GM21723 (cell line): ENCODE measurements at regions not wholly inside any gene's neighbourhood (a gene's known extent, or its start where the extent isn't known, plus 50 kb on each side); places are given as distances from the start of the nearest gene placed in this dataset.
"Not testable (repeated sequence)": the region's sequence is repeated elsewhere in the genome, so short reads cannot be mapped to it uniquely, and the experiment has no call there.

ENCODE experiments used
- ATAC-seq: cut with Tn5 transposase; IDR thresholded peaks from one replicate; pipeline ENCODE4 v1.9.1; 2021; ENCODE audit warnings: mild to moderate bottlenecking, moderate library complexity; ENCODE audit not compliant: unreplicated experiment

DNA sequence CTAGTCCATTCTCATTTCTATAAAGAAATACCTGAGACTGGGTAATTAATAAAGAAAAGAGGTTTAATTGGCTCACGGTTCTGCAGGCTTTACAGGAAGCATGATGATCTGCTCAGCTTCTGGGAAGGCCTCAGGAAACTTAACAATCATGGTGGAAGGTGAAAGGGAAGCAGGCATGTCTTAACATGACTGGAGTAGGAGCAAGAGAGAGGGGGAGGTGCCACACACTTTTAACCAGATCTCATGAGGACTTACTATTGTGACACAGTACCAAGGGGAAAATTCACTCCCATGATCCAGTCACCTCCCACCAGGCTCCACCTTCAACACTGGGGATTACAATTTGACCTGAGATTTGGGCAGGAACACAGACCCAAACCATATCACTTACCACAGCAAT lies 310.1 kb downstream of the SH3GL2 start:
- not testable (repeated sequence) for ATAC-seq

- no peak for ATAC-seq
These were observed 315.8 kb downstream of the SH3GL2 start for GRCh38 chr9:17894501-17895160.

- no peak for ATAC-seq
These were observed 321.7 kb downstream of the SH3GL2 start for GRCh38 chr9:17900606-17901005.

DNA sequence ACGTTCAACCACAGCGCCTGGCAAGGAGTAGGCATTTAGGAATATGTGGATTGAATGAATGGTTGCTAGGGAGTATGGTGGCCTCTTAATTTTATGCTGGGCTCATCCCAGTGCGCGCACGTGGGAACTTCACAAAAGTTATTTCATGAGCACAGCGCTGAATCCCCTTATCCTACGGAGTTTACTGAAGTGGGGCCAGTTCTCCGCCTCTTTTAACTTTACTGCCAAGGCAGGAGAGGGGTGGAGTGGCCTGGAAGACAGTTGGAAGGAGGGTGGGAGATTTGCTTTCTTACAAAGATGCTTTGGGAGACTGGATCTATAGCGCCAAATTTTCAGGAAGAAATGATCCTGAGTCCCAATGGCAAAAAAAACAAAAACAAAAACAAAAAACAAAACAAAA lies 326.5 kb downstream of the SH3GL2 start:
- ATAC-seq = no peak

DNA sequence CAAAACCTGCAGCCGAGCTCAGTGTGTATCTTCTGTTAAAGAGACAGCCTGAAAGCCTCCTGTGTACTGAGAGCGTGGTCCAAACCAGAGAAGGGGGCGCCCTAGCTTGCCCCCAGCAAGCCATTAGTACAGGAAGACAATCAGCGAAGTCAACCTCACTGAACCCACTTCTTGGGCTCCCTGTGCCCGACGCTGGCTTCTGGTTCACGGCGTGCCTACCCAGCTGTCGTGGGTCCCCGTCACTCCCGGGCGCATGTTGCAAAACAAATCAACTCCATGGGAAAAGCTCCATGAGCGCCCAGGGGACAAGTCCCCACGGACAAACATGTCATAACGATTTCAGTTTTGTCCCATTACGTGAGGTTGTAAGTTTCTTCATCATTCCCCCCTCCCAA lies 326.9 kb downstream of the SH3GL2 start:
- no peak for ATAC-seq

- no peak for ATAC-seq
These were observed 327.4 kb downstream of the SH3GL2 start for GRCh38 chr9:17906176-17906840.

GRCh38 chr9:17906841-17907778 lies 328.2 kb downstream of the SH3GL2 start:
- ATAC-seq = no peak

- ATAC-seq = no peak
These were observed 329.1 kb downstream of the SH3GL2 start for GRCh38 chr9:17907779-17908508.

DNA sequence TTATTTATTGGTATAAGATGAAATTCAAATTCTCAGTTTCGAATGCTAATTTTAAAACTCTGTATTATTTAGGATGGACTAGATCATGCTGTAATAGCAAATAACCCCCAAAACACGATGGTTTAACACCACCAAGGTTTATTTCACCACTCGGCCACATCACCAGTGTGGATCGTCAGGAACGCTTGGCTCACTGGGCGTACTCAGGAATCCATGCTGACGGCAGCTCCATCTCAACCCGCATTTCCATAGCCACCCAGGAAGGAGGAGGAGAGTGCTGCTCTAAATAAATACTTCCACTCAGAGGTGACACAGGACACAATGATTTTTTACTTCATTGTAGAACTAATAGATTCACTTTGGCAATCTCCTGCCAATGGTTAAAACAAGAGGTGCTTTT lies 347.4 kb downstream of the SH3GL2 start:
- no peak for ATAC-seq

DNA sequence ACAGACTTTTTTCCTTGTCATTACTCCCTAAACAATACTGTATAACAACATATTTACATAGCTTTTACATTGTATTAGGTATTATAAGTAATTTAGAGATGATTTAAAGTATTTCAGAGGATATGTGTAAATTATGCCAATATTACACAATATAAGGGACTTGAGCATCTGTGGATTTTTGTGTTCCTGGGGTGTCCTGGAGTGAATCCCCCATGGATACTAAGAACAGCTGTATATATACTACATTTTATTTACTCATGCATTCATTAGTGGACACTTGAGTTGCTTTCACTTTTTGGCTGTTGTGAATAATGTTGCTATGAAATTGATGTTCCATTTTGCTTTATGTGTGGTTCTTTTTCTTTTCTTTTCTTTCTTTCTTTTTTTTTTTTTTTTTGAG lies 348.8 kb downstream of the SH3GL2 start:
- ATAC-seq = no peak

DNA sequence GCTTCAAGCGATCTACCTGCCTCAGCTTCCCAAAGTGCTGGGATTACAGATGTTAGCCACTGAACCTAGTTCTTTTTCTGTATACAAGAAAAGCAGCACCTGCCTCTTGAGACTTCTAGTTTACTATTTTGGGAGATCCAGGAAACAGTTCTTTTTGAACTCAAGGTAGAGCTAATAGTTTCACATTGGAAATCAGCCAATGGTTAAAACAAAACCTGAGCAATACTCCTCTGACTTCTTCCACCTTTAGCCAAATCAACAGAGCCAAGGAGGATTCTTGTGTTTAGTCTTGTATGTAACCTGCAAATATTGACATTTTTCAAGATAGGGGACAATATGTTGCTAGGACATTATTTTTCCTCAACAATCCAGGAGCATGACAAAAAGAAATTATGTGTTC lies 349.4 kb downstream of the SH3GL2 start:
- no peak for ATAC-seq

DNA sequence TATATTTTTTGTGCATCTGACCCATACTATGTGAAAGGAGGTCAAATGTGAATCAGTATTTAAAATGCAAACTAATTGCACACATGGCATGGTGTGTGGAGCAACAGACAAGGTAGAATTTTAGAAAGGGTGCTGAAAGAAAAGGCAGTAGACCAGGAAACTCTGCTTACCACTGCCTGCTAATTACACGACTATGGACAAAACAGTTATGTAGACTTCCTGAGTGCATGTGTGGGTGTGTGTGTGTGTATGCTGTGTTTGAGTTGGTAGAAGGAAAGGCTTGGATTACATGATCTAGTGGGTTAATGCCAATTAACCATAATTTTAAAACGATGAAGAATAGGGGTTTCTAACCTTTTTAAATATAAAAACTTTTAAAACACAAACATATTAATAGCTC lies 349.9 kb downstream of the SH3GL2 start:
- no peak for ATAC-seq

GRCh38 chr9:17929506-17929905 lies 350.6 kb downstream of the SH3GL2 start:
- no peak for ATAC-seq

GRCh38 chr9:17930071-17930470 lies 351.2 kb downstream of the SH3GL2 start:
- no peak for ATAC-seq

DNA sequence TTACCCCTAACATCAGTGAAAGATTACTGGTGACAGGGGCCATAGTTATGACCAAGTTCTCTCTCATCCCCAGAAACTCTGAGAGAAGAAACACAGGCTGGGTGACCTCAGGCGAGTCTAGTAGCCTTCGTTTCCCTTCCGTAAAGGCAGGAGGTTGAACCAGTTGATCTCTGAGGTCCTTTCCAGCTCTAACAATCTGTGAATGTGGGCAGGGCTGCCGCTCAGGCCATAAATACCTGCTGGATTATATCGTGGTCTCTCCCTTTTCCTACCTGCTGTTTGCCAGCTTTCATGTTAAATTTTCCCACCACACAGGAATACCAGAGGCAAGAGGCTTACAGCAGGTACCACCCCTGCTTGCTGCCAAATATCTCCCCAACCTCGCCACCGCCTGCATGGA lies 357.5 kb downstream of the SH3GL2 start:
- no peak for ATAC-seq

- ATAC-seq = no peak
These were observed 359.3 kb downstream of the SH3GL2 start for GRCh38 chr9:17938035-17938655.

GRCh38 chr9:17942498-17942897 lies 363.6 kb downstream of the SH3GL2 start:
- ATAC-seq = no peak

- no peak for ATAC-seq
These were observed 376.5 kb downstream of the SH3GL2 start for GRCh38 chr9:17955409-17955808.

DNA sequence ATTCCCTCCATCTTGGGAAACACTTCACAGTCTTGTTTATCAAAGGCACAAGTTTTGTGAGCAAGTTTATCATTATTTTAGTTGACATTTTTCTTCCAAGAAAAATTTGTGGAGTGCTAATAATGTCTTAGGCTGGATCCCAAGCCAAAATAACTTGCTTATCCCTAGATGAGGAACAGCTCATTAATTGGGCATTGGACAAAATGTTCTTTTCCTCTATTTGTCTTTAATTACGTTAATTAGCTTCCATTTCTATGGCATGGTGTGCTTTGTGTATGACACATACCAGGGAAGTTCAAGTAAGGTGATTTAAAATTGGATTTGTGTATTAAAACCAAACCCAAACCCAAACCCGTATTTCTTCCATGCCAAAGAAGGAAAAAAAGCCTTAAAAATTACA lies 379.5 kb downstream of the SH3GL2 start:
- no peak for ATAC-seq

DNA sequence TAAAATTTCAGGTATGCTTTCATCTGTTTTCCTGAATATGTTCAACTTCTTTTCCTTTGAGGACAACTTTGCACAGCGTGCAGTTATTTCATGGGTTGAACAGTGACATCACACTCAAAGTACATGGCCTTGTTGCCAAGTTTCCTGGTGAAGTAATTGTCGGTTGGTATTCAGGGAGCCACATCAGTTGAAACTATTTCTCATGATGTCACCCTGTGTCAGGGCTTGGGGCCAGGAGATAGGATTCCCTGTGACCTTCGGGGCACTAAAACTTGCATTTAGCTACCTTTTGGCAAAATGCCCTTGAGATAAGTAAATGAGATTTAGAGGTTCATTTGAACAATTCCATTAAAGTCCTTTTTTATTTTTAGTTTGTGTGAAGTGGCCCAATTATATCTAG lies 383.9 kb downstream of the SH3GL2 start:
- ATAC-seq = no peak

DNA sequence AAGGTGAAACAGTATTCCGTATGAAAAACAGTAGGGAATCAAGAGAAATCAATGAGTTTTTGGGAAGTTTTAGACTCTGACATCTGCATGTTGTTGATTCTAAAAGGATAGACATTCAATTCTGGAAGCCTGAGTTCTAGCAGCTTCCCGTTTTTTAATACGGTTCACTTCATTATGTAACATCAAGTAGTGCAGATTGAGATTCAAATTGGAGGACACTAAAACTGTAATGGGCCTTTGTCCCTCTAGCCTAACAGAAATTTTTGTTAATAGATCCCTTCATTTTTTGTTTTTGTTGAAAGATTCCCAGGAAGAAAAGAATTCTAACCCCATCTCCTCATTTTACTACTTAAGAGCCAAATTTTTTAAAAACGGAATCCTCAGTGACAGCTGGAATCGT lies 384.6 kb downstream of the SH3GL2 start:
- ATAC-seq = no peak
